Esophagus muscularis mucosa (tissue), 3 donors: ENCODE measurements at regions not wholly inside any gene's neighbourhood (a gene's known extent, or its start where the extent isn't known, plus 50 kb on each side); places are given as distances from the start of the nearest gene placed in this dataset.

Experiments used
- EP300 ChIP-seq: sonication (generic); formaldehyde crosslinking; IDR thresholded peaks from one replicate; pipeline ENCODE4 v1.6.1; 2017; ENCODE audit warnings: antibody characterized with exemption
- TF ChIP-seq, protein P1 (sequence below), 3 experiments: fragments of 200-600 bp in 2 of 3; fragments of 450-650 bp in 1 of 3; sonication (generic) in 2 of 3; IDR thresholded peaks; one replicate each; pipeline ENCODE4 v1.5.1; 2017 to 2019; ENCODE audit warnings: antibody characterized with exemption in 3 of 3, mild to moderate bottlenecking in 2 of 3, moderate library complexity in 1 of 3

DNA sequence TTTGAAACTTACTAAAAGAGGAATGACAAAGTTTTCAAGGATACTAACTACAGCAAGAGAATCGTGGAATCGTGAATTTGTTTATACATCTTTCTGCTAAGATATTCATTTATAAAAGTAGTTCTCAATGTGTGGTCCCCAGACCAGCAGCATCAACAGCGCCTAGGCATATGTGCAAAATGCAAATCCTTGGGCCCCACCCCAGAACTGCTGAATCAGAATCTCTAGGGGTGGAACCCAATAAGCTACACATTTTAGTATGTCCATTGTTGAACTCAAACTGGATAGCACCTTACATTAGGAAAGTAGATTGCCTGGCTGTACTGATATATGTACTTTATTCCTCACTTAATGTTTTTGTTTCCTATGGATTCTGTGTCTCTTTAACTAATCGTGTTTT is 346.0 kb downstream of the MFSD1 start:
- TF ChIP-seq, protein P1, sequence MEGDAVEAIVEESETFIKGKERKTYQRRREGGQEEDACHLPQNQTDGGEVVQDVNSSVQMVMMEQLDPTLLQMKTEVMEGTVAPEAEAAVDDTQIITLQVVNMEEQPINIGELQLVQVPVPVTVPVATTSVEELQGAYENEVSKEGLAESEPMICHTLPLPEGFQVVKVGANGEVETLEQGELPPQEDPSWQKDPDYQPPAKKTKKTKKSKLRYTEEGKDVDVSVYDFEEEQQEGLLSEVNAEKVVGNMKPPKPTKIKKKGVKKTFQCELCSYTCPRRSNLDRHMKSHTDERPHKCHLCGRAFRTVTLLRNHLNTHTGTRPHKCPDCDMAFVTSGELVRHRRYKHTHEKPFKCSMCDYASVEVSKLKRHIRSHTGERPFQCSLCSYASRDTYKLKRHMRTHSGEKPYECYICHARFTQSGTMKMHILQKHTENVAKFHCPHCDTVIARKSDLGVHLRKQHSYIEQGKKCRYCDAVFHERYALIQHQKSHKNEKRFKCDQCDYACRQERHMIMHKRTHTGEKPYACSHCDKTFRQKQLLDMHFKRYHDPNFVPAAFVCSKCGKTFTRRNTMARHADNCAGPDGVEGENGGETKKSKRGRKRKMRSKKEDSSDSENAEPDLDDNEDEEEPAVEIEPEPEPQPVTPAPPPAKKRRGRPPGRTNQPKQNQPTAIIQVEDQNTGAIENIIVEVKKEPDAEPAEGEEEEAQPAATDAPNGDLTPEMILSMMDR (IDR thresholded peaks at IDR 0.05): no peak
- no peak for TF ChIP-seq EP300
